Putamen (tissue), 1 donor: ENCODE measurements at regions not wholly inside any gene's neighbourhood (a gene's known extent, or its start where the extent isn't known, plus 50 kb on each side); places are given as distances from the start of the nearest gene placed in this dataset.

Experiments
- DNase-seq: peaks from one replicate; pipeline ENCODE4 v3.0.0-alpha.2; 2016; ENCODE audit warnings: low spot score

GRCh38 chr5:29697278-29697677 is 1496.2 kb upstream of the CDH6 start:
- DNase-seq = no peak

DNA sequence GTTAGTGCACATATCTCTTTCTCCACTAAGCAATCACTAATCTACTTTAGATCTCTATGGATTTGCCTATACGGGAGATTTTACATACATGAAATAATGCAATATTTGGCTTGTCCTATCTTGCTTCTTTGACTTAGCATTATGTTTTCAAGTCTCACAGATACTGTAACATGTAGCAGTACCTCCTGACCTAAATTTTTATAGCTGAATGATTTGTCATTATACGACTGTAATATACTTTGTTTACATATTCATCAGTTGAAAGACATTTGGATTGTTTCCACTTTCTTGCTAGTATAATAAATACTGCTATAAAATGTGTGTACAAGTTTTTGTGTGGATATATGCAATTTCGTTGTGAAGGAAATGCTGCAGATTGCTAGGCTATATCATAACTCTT is 1520.8 kb upstream of the CDH6 start:
- DNase-seq = no peak

GRCh38 chr5:29662876-29663275 is 1530.6 kb upstream of the CDH6 start:
- no peak for DNase-seq

GRCh38 chr5:29654954-29655353 is 1538.5 kb upstream of the CDH6 start:
- DNase-seq = no peak

DNA sequence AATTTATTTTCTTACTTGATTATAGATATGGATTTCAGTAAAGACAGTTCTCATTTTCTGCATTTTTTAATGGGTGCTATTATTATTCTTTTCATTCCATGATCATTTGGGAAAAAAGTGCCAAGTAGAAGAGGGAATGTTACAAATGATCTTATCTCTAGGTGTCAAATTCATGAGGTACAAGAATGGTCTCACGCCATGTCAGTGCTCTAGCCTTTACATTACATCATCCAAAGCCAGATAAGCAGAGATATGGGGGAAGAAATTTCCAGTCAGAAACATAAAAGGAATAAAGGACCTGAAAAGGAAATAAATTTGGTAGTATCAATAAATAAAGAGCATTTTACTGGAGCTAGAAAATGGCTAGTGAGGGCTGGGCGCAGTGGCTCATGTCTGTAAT is 1544.2 kb upstream of the CDH6 start:
- no peak for DNase-seq

GRCh38 chr5:29642601-29643000 is 1550.9 kb upstream of the CDH6 start:
- no peak for DNase-seq

GRCh38 chr5:29614206-29614605 is 1579.3 kb upstream of the CDH6 start:
- DNase-seq = no peak

DNA sequence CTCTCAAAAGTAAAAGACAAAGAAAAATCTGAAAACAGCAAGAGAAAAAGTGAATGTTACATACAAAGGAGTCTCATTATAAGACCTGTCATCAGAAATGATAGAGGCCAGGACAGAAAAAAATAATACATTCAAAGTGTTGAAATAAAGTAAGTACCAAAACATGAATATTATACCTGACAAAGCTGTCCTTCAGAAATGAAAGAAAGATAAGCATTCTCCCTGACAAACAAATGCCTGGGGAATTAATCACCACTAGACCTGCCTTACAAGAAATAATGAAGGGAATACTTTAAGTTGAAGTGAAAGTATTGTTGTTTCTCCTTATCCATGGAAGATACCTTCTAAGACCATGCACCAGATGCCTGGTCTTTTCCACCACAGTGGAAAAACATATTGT is 1605.2 kb upstream of the CDH6 start:
- DNase-seq = no peak

GRCh38 chr5:29587832-29588231 is 1605.7 kb upstream of the CDH6 start:
- DNase-seq = no peak

DNA sequence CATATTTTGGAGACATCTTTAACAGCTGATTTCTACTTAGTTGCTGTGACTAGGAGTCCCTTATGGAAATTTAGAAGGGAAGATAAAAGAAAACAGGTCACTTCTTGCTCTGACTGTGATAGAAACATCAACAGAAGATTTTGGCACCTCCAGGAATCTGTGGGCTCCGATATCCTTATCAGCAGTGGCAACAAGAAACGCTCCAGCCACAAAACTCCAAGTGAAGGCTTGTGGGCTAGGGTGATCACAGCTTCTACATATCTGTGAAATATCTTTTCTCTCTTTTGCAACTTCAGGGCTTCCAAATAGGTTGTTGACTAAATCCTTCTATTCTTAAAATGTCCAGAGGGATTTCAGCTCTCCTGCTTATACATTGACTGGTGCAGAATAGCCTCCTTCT is 1625.5 kb upstream of the CDH6 start:
- DNase-seq = no peak

DNA sequence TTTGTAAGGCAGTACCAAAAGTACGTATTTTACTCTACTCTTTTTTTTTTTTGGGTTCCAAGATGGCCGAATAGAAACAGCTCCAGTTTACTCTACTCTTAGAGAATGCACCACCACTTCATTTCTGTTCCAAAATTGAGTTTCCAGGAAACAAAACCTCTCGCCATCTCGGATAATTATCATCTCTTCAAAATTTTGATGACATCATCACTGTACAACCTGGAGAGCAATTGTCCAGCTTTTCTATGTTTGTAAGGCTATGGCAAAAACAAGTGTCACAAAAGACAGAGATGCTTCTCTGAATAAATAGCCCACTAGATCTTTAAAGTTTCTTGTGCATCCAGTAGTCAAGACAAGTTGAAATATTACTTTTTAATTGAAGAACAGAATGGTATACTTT is 1631.9 kb upstream of the CDH6 start:
- DNase-seq = no peak

GRCh38 chr5:29550523-29550922 is 1643.0 kb upstream of the CDH6 start:
- no peak for DNase-seq

- no peak for DNase-seq
Measured at GRCh38 chr5:29548262-29548661, 1645.2 kb upstream of the CDH6 start.

GRCh38 chr5:29547236-29547865 is 1646.1 kb upstream of the CDH6 start:
- no peak for DNase-seq

DNA sequence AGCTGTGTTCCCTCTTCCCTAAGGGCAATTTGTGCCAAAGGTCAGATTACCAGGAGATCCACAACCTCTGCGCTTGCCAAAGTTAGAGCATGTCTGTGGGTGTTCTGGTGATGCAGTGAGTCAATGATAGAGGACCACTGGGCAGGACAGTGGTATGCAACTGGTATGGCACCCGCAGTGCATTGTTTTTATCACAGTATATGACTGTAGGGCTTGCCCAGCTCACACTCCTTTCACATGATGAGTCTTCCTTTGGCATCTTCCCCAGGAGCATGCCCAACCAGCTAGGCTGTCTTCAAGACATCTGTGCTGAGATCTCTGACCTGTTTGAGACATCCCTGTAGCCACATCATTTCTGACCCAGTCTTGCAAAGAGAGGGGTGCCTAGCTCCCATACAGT is 1650.0 kb upstream of the CDH6 start:
- DNase-seq = no peak

- DNase-seq = no peak
Measured at GRCh38 chr5:29524227-29524626, 1669.3 kb upstream of the CDH6 start.

- DNase-seq = no peak
Measured at GRCh38 chr5:29518176-29518575, 1675.3 kb upstream of the CDH6 start.

DNA sequence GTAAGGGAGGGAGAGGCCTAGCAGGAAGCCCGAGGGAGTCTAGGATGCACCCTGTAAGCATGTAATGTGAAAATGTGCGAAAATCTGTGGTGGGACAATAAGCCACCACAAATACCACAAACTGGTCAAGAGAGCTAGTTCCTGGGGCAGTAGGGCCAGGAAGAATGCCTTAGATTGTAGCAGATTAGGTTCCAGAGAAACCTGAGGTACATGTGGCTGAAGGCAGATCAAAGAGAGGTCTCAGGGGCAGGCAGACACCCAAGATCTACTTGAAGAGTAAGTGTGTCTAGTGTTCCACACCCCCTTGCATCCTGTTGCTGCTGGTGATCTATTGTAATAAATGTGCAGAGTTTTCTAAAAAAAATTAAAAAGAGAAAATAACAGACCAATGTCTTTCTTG is 1677.3 kb upstream of the CDH6 start:
- DNase-seq = no peak

DNA sequence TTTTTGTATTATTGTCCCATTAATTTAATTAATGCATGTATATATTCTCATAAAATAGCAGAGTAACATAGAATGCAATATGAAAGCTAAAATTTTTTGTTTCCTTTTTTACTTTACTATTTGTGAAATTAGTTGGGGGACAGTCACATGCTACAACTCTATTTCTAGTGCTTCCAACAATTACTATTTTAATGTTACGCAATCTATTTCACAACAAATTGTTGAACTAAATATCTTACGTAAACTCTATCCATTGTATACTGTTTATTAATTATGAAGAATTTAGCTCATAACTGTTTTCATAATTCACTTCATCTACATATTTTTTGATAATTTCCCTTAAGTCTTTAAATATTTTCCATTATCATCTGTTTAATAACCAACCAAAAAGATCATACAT is 1685.4 kb upstream of the CDH6 start:
- no peak for DNase-seq

DNA sequence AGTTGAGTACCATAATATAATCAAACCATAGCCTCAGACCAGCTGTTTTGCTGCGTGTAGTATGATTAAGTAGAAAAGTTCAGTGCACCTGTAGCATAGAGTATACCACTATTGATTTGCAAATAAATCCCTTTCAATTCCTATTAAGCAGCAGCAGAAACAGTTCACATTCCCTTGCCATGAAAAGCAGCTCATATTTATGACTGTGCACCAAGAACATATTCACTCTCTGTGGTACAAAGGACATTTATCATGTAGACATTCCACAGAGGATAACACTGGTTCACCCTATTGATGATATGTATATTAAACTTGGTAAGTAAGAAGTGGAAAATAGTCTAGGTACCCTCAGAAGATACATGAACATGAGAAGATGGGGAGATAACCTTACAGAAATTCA is 1689.1 kb upstream of the CDH6 start:
- DNase-seq = no peak

GRCh38 chr5:29498860-29499259 is 1694.6 kb upstream of the CDH6 start:
- DNase-seq = no peak

DNA sequence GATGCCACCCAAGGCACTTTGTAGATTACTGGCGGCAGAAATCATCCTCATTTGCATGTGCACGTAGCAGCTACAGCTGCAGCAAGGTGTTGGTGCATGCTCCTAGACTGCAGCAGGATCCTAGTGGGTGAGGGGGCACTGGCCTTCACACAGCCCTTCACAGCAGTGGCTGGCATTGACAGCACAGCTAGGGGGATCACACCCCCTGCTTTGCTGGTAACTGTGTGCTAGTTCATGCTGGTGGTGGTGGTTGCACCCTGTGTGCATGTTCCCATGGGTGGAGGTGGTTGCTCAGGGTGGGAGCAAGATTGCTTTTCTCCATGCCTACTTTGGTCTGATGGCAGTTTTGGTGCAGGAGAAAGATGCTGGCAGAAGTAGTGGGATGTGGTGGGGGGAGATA is 1695.1 kb upstream of the CDH6 start:
- DNase-seq = no peak

- DNase-seq = no peak
Measured at GRCh38 chr5:29485333-29485732, 1708.2 kb upstream of the CDH6 start.

DNA sequence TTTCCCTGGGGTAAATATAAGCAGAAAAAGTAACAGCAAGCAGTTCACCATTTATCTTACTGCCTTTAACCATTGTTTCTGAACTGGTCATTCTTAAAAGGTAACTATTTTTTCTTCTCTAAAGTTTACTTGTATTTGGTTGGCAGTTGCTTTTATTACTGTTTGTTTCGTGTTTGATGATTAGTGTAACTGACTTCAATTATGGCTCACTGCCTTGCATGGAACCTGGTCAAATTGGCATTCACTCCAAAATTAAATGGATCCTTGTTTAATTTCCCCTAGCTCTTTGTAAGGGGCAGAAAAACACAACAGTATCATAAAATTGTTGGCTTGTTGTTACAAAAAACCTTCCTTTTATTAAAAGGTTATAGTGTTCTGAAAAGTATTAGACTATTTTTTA is 1723.9 kb upstream of the CDH6 start:
- DNase-seq = no peak

DNA sequence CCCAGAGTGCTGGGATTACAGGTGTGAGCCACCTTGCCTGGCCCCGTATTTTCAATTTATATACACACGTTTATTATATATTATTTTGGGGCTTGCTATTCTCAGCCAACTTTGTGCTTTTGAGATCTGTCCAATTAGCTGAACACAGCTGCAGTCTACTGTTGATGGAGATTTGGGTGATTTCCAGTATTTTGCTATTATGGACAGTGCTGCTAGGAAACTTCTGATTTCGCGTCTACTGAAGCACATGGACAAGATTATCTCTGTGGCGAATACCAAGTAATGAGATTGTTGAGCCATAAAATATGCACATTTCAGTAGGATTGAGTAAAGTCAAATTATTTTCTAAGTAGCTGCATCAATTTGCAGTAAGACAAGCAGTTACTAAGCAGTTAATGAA is 1731.2 kb upstream of the CDH6 start:
- no peak for DNase-seq
